Smooth muscle cell (in vitro differentiated cells): ENCODE measurements at regions not wholly inside any gene's neighbourhood (a gene's known extent, or its start where the extent isn't known, plus 50 kb on each side); places are given as distances from the start of the nearest gene placed in this dataset.

ENCODE experiments used
- DNase-seq: peaks from one replicate; lab custom pipeline; 2025; ENCODE audit not compliant: unreplicated experiment; lab: John Stamatoyannopoulos, UW
- H2AFZ ChIP-seq: fragments of 200-600 bp; sonication (generic); 2 replicates; pipeline ENCODE4 v1.6.0; 2016; ENCODE audit warnings: antibody characterized with exemption, low read depth, mild to moderate bottlenecking
- H3F3A ChIP-seq: fragments of 200-600 bp; sonication (generic); 2 replicates; pipeline ENCODE4 v1.6.0; 2017; ENCODE audit warnings: antibody characterized with exemption, low read depth
- H3K27ac ChIP-seq: fragments of 200-600 bp; sonication (generic); 2 replicates; pipeline ENCODE4 v1.5.1; 2016; ENCODE audit warnings: low read depth, mild to moderate bottlenecking
- H3K27me3 ChIP-seq: fragments of 200-600 bp; sonication (generic); 2 replicates; pipeline ENCODE4 v1.6.1; 2016; ENCODE audit warnings: low read depth, mild to moderate bottlenecking
- H3K36me3 ChIP-seq: fragments of 200-600 bp; sonication (generic); 2 replicates; pipeline ENCODE4 v1.5.1; 2016; ENCODE audit warnings: low read depth
- H3K4me1 ChIP-seq: fragments of 200-600 bp; sonication (generic); 2 replicates; pipeline ENCODE4 v1.5.1; 2016; ENCODE audit warnings: low read depth
- H3K4me2 ChIP-seq: fragments of 200-600 bp; sonication (generic); 2 replicates; pipeline ENCODE4 v1.6.0; 2016; ENCODE audit warnings: mild to moderate bottlenecking
- H3K4me3 ChIP-seq: fragments of 200-600 bp; sonication (generic); 2 replicates; pipeline ENCODE4 v1.5.1; 2016; ENCODE audit warnings: mild to moderate bottlenecking
- H3K79me2 ChIP-seq: fragments of 200-600 bp; sonication (generic); 2 replicates; pipeline ENCODE4 v1.6.0; 2016; ENCODE audit warnings: low read depth, mild to moderate bottlenecking
- H3K9ac ChIP-seq: fragments of 200-600 bp; sonication (generic); 2 replicates; pipeline ENCODE4 v1.6.0; 2016; ENCODE audit warnings: low read depth
- H3K9me3 ChIP-seq: fragments of 200-600 bp; sonication (generic); replicated peaks from 2 replicates; pipeline ENCODE4 v1.5.1; 2016; ENCODE audit warnings: low read depth
- H4K20me1 ChIP-seq: fragments of 200-600 bp; sonication (generic); 2 replicates; pipeline ENCODE4 v1.6.0; 2016; ENCODE audit warnings: low read depth
- CTCF ChIP-seq: fragments of 200-600 bp; sonication (generic); IDR thresholded peaks from 2 replicates; pipeline ENCODE4 v1.5.1; 2017; ENCODE audit warnings: borderline replicate concordance, mild to moderate bottlenecking, antibody characterized with exemption; ENCODE audit not compliant: insufficient read depth, poor library complexity, severe bottlenecking
- WGBS: methylation state at CpG from one replicate; pipeline ENCODE4 v1.1.7; 2016; ENCODE audit warnings: low lambda C conversion rate; 5-methylcytosine and 5-hydroxymethylcytosine counted together

- Histone ChIP-seq H3K9me3 (no peaks in the 10 kb centered on the region), H3K27me3 (no peaks in the 10 kb centered on the region), H4K20me1 (no peaks in the 10 kb centered on the region), H3K36me3 (no peaks in the 10 kb centered on the region), H3K4me3 (no peak overlapping the region), H3K9ac (no peak overlapping the region), H3K4me2 (no peak overlapping the region), H2AFZ (no peak overlapping the region), H3K27ac (no peak overlapping the region), H3F3A (no peaks in the 10 kb centered on the region), H3K4me1 (peaks cover 27% of the 10 kb centered on the region), H3K79me2 (no peaks in the 10 kb centered on the region)
- WGBS = 87% methylated on average over 8 of the region's 8 CpGs
- no peak for DNase-seq
- no peak for TF ChIP-seq CTCF
These were observed 121.2 kb downstream of the TTLL2 start for GRCh38 chr6:167446046-167446445.

- Histone ChIP-seq H3K4me1 (peaks cover 19% of the 10 kb centered on the region), H3K36me3 (no peaks in the 10 kb centered on the region), H3K27ac (no peak overlapping the region), H3K79me2 (no peaks in the 10 kb centered on the region), H4K20me1 (no peaks in the 10 kb centered on the region), H3K27me3 (peaks cover 9% of the 10 kb centered on the region), H3K4me2 (no peak overlapping the region), H2AFZ (no peak overlapping the region), H3K9me3 (no peaks in the 10 kb centered on the region), H3K4me3 (no peak overlapping the region), H3K9ac (no peak overlapping the region), H3F3A (no peaks in the 10 kb centered on the region)
- DNase-seq = no peak
- TF ChIP-seq CTCF = no peak
- whole genome bisulfite sequencing = 89% methylated on average over 9 of the region's 9 CpGs
These were observed 122.1 kb downstream of the TTLL2 start for GRCh38 chr6:167446971-167447370.

- no peak for TF ChIP-seq CTCF
- WGBS = over 99% methylated on average over 5 of the region's 5 CpGs
- DNase-seq = no peak
These were observed 123.5 kb downstream of the TTLL2 start for GRCh38 chr6:167448378-167448777.

GRCh38 chr6:167449094-167449861, 124.4 kb downstream of the TTLL2 start:
- no peaks in the 10 kb centered on the region for H3K9me3 ChIP-seq
- no peaks in the 10 kb centered on the region for H4K20me1 ChIP-seq
- H3K36me3 ChIP-seq = no peaks in the 10 kb centered on the region
- 85% methylated on average over 7 of the region's 7 CpGs for WGBS
- no peak overlapping the region for H3K27ac ChIP-seq
- H3K4me3 ChIP-seq = no peak overlapping the region
- no peak overlapping the region for H2AFZ ChIP-seq
- no peak overlapping the region for H3K4me2 ChIP-seq
- H3K79me2 ChIP-seq = no peaks in the 10 kb centered on the region
- H3K9ac ChIP-seq = no peak overlapping the region
- peaks cover 13% of the 10 kb centered on the region for H3K27me3 ChIP-seq
- DNase-seq = no peak
- no peaks in the 10 kb centered on the region for H3K4me1 ChIP-seq
- TF ChIP-seq CTCF = no peak
- H3F3A ChIP-seq = no peaks in the 10 kb centered on the region

More at GRCh38 chr6:167448378-167448777, 123.5 kb downstream of the TTLL2 start:
- H3K9ac ChIP-seq = no peak overlapping the region
- no peak overlapping the region for H2AFZ ChIP-seq
- no peaks in the 10 kb centered on the region for H3F3A ChIP-seq
- no peaks in the 10 kb centered on the region for H3K9me3 ChIP-seq
- H3K27ac ChIP-seq = no peak overlapping the region
- peaks cover 13% of the 10 kb centered on the region for H3K27me3 ChIP-seq
- H4K20me1 ChIP-seq = no peaks in the 10 kb centered on the region
- peaks cover 7% of the 10 kb centered on the region for H3K4me1 ChIP-seq
- no peak overlapping the region for H3K4me2 ChIP-seq
- no peaks in the 10 kb centered on the region for H3K79me2 ChIP-seq
- H3K4me3 ChIP-seq = no peak overlapping the region
- no peaks in the 10 kb centered on the region for H3K36me3 ChIP-seq
